ENCODE measurements at regions not wholly inside any gene's neighbourhood (a gene's known extent, or its start where the extent isn't known, plus 50 kb on each side); places are given as distances from the start of the nearest gene placed in this dataset.
"Not testable (repeated sequence)": the region's sequence is repeated elsewhere in the genome, so short reads cannot be mapped to it uniquely, and the experiment has no call there.

- in situ Hi-C loops (cut with MboI; ENCODE audit: low sequenced_read_pairs): no loop called here
Measured at GRCh38 chr13:43946281-43946680, 66.6 kb downstream of the LACC1 start.

GRCh38 chr13:43947897-43948458, 68.3 kb downstream of the LACC1 start:
- H3K36me3 ChIP-seq (replicated peaks): no peaks in the 10 kb centered on the region
- no peak for DNase-seq (ENCODE audit: low spot score in 2 of 2)
- no peaks in the 10 kb centered on the region for H3K4me1 ChIP-seq
- in situ Hi-C loops (cut with MboI; ENCODE audit: low sequenced_read_pairs): no loop called here
- H3K27me3 ChIP-seq (ENCODE audit: low read depth): no peaks in the 10 kb centered on the region; the same call in 1 of the 2 replicates
- H3K4me3 ChIP-seq: no peak overlapping the region
- H3K9me3 ChIP-seq: peaks cover 4% of the 10 kb centered on the region; the same call in 1 of the 2 replicates

More at GRCh38 chr13:43946281-43946680, 66.6 kb downstream of the LACC1 start:
- peaks cover 4% of the 10 kb centered on the region; the same call in 1 of the 2 replicates for H3K9me3 ChIP-seq
- H3K27me3 ChIP-seq (ENCODE audit: low read depth): no peaks in the 10 kb centered on the region; the same call in 1 of the 2 replicates
- no peak for DNase-seq (ENCODE audit: low spot score in 2 of 2)
- no peaks in the 10 kb centered on the region for H3K4me1 ChIP-seq
- no peak overlapping the region for H3K4me3 ChIP-seq
- no peaks in the 10 kb centered on the region for H3K36me3 ChIP-seq (replicated peaks)

GRCh38 chr13:43953370-43953769, 73.7 kb downstream of the LACC1 start:
- Histone ChIP-seq H3K36me3 (replicated peaks) (no peaks in the 10 kb centered on the region), H3K9me3 (no peaks in the 10 kb centered on the region; the same call in 1 of the 2 replicates), H3K27me3 (ENCODE audit: low read depth) (no peaks in the 10 kb centered on the region; the same call in 1 of the 2 replicates), H3K4me3 (no peak overlapping the region), H3K4me1 (no peaks in the 10 kb centered on the region)
- DNase-seq (ENCODE audit: low spot score in 2 of 2): no peak
- in situ Hi-C loops (cut with MboI; ENCODE audit: low sequenced_read_pairs): no loop called here

GRCh38 chr13:43956975-43957374, 77.3 kb downstream of the LACC1 start:
- DNase-seq (ENCODE audit: low spot score in 2 of 2); H3K27me3 ChIP-seq (ENCODE audit: low read depth); H3K4me3 ChIP-seq; H3K4me1 ChIP-seq; H3K36me3 ChIP-seq (replicated peaks); in situ Hi-C loops (cut with MboI; ENCODE audit: low sequenced_read_pairs); H3K9me3 ChIP-seq: not testable (repeated sequence)

GRCh38 chr13:43959291-43959690, 79.6 kb downstream of the LACC1 start:
- no peaks in the 10 kb centered on the region for H3K36me3 ChIP-seq (replicated peaks)

GRCh38 chr13:43961909-43962308, 82.2 kb downstream of the LACC1 start:
- H3K27me3 ChIP-seq (ENCODE audit: low read depth): no peaks in the 10 kb centered on the region
- DNase-seq (ENCODE audit: low spot score in 2 of 2): no peak
- no peak overlapping the region for H3K4me3 ChIP-seq
- no peaks in the 10 kb centered on the region for H3K9me3 ChIP-seq
- H3K36me3 ChIP-seq (replicated peaks): no peaks in the 10 kb centered on the region
- in situ Hi-C loops (cut with MboI; ENCODE audit: low sequenced_read_pairs): no loop called here
- H3K4me1 ChIP-seq: no peaks in the 10 kb centered on the region

More at GRCh38 chr13:43959291-43959690, 79.6 kb downstream of the LACC1 start:
- no peaks in the 10 kb centered on the region for H3K4me1 ChIP-seq
- no peak overlapping the region for H3K4me3 ChIP-seq
- H3K27me3 ChIP-seq (ENCODE audit: low read depth): no peaks in the 10 kb centered on the region; the same call in 1 of the 2 replicates
- no peaks in the 10 kb centered on the region for H3K9me3 ChIP-seq
- in situ Hi-C loops (cut with MboI; ENCODE audit: low sequenced_read_pairs): no loop called here
- DNase-seq (ENCODE audit: low spot score in 2 of 2): no peak

- in situ Hi-C loops (cut with MboI; ENCODE audit: low sequenced_read_pairs): no loop called here
- H3K4me3 ChIP-seq: no peak overlapping the region
- DNase-seq (ENCODE audit: low spot score in 2 of 2): no peak
- H3K9me3 ChIP-seq: no peaks in the 10 kb centered on the region
- no peaks in the 10 kb centered on the region for H3K27me3 ChIP-seq (ENCODE audit: low read depth)
- H3K4me1 ChIP-seq: no peaks in the 10 kb centered on the region
- H3K36me3 ChIP-seq (replicated peaks): no peaks in the 10 kb centered on the region
Measured at GRCh38 chr13:43963726-43964125, 84.0 kb downstream of the LACC1 start.

GRCh38 chr13:43964698-43965458, 85.2 kb downstream of the LACC1 start:
- in situ Hi-C loops (cut with MboI; ENCODE audit: low sequenced_read_pairs): no loop called here
- no peak for DNase-seq (ENCODE audit: low spot score in 2 of 2)
- no peak overlapping the region for H3K4me3 ChIP-seq
- H3K27me3 ChIP-seq (ENCODE audit: low read depth): no peaks in the 10 kb centered on the region
- H3K4me1 ChIP-seq: no peaks in the 10 kb centered on the region
- H3K36me3 ChIP-seq (replicated peaks): no peaks in the 10 kb centered on the region
- no peaks in the 10 kb centered on the region for H3K9me3 ChIP-seq

- Histone ChIP-seq H3K36me3 (replicated peaks) (no peaks in the 10 kb centered on the region), H3K4me3 (no peak overlapping the region), H3K4me1 (no peaks in the 10 kb centered on the region), H3K27me3 (ENCODE audit: low read depth) (no peaks in the 10 kb centered on the region), H3K9me3 (no peaks in the 10 kb centered on the region)
- in situ Hi-C loops (cut with MboI; ENCODE audit: low sequenced_read_pairs): no loop called here
- no peak for DNase-seq (ENCODE audit: low spot score in 2 of 2)
Measured at GRCh38 chr13:43965459-43965845, 85.7 kb downstream of the LACC1 start.

- H3K36me3 ChIP-seq (replicated peaks); DNase-seq (ENCODE audit: low spot score in 2 of 2); in situ Hi-C loops (cut with MboI; ENCODE audit: low sequenced_read_pairs); H3K27me3 ChIP-seq (ENCODE audit: low read depth); H3K4me1 ChIP-seq; H3K9me3 ChIP-seq; H3K4me3 ChIP-seq: not testable (repeated sequence)
Measured at GRCh38 chr13:43968251-43968942, 88.7 kb downstream of the LACC1 start.

- H3K27me3 ChIP-seq (ENCODE audit: low read depth); H3K4me1 ChIP-seq; in situ Hi-C loops (cut with MboI; ENCODE audit: low sequenced_read_pairs): not testable (repeated sequence)
Measured at GRCh38 chr13:43968943-43969690, 89.4 kb downstream of the LACC1 start.

GRCh38 chr13:43969919-43970318, 90.2 kb downstream of the LACC1 start:
- DNase-seq (ENCODE audit: low spot score in 2 of 2); in situ Hi-C loops (cut with MboI; ENCODE audit: low sequenced_read_pairs); H3K4me1 ChIP-seq; H3K4me3 ChIP-seq; H3K36me3 ChIP-seq (replicated peaks); H3K9me3 ChIP-seq; H3K27me3 ChIP-seq (ENCODE audit: low read depth): not testable (repeated sequence)

More at GRCh38 chr13:43968943-43969690, 89.4 kb downstream of the LACC1 start:
- H3K36me3 ChIP-seq (replicated peaks); H3K9me3 ChIP-seq; H3K4me3 ChIP-seq; DNase-seq (ENCODE audit: low spot score in 2 of 2): not testable (repeated sequence)

GRCh38 chr13:43970520-43971242, 91.0 kb downstream of the LACC1 start:
- in situ Hi-C loops (cut with MboI; ENCODE audit: low sequenced_read_pairs); H3K36me3 ChIP-seq (replicated peaks); H3K9me3 ChIP-seq; H3K4me3 ChIP-seq; H3K4me1 ChIP-seq; DNase-seq (ENCODE audit: low spot score in 2 of 2); H3K27me3 ChIP-seq (ENCODE audit: low read depth): not testable (repeated sequence)

Measured in HAP-1 (cell line).